ENCODE measurements at regions not wholly inside any gene's neighbourhood (a gene's known extent, or its start where the extent isn't known, plus 50 kb on each side); places are given as distances from the start of the nearest gene placed in this dataset.
"Not testable (repeated sequence)": the region's sequence is repeated elsewhere in the genome, so short reads cannot be mapped to it uniquely, and the experiment has no call there.

GRCh38 chr10:21049482-21049881, 152.4 kb upstream of the NEBL start:
- H3K27me3 ChIP-seq (ENCODE audit: insufficient read depth, low read length) = no peaks in the 10 kb centered on the region
- no peak overlapping the region for H3K4me3 ChIP-seq (ENCODE audit: low read length)
- no peak overlapping the region for H3K27ac ChIP-seq (ENCODE audit: low read length)
- H3K9me3 ChIP-seq (ENCODE audit: insufficient read depth, low read depth, low read length) = no peaks in the 10 kb centered on the region; the same call in 1 of the 2 replicates
- no peak overlapping the region for H3K9ac ChIP-seq (ENCODE audit: low read depth, low read length)
- no peaks in the 10 kb centered on the region for H3K4me1 ChIP-seq (ENCODE audit: insufficient read depth, low read length)
- H3K36me3 ChIP-seq (ENCODE audit: insufficient read depth, low read depth, low read length) = no peaks in the 10 kb centered on the region

- H3K4me1 ChIP-seq (ENCODE audit: insufficient read depth, low read length) = no peaks in the 10 kb centered on the region
- no peak overlapping the region for H3K4me3 ChIP-seq (ENCODE audit: low read length)
- H3K36me3 ChIP-seq (ENCODE audit: insufficient read depth, low read depth, low read length) = no peaks in the 10 kb centered on the region
- H3K27ac ChIP-seq (ENCODE audit: low read length) = no peak overlapping the region
- no peaks in the 10 kb centered on the region; the same call in 1 of the 2 replicates for H3K9me3 ChIP-seq (ENCODE audit: insufficient read depth, low read depth, low read length)
- H3K27me3 ChIP-seq (ENCODE audit: insufficient read depth, low read length) = no peaks in the 10 kb centered on the region
- no peak overlapping the region for H3K9ac ChIP-seq (ENCODE audit: low read depth, low read length)
Measured at GRCh38 chr10:21048068-21048467, 151.0 kb upstream of the NEBL start.

- no peak overlapping the region for H3K4me3 ChIP-seq (ENCODE audit: low read length)
- no peak overlapping the region for H3K9ac ChIP-seq (ENCODE audit: low read depth, low read length)
- no peaks in the 10 kb centered on the region for H3K36me3 ChIP-seq (ENCODE audit: insufficient read depth, low read depth, low read length)
- no peaks in the 10 kb centered on the region for H3K4me1 ChIP-seq (ENCODE audit: insufficient read depth, low read length)
- no peaks in the 10 kb centered on the region; the same call in 1 of the 2 replicates for H3K9me3 ChIP-seq (ENCODE audit: insufficient read depth, low read depth, low read length)
- H3K27me3 ChIP-seq (ENCODE audit: insufficient read depth, low read length) = no peaks in the 10 kb centered on the region
- H3K27ac ChIP-seq (ENCODE audit: low read length) = no peak overlapping the region
Measured at GRCh38 chr10:21047511-21047910, 150.4 kb upstream of the NEBL start.

GRCh38 chr10:21047096-21047495, 150.0 kb upstream of the NEBL start:
- H3K4me1 ChIP-seq (ENCODE audit: insufficient read depth, low read length) = no peaks in the 10 kb centered on the region
- no peaks in the 10 kb centered on the region for H3K36me3 ChIP-seq (ENCODE audit: insufficient read depth, low read depth, low read length)
- H3K9me3 ChIP-seq (ENCODE audit: insufficient read depth, low read depth, low read length) = no peaks in the 10 kb centered on the region; the same call in 1 of the 2 replicates
- H3K27me3 ChIP-seq (ENCODE audit: insufficient read depth, low read length) = no peaks in the 10 kb centered on the region
- no peak overlapping the region for H3K4me3 ChIP-seq (ENCODE audit: low read length)
- H3K27ac ChIP-seq (ENCODE audit: low read length) = no peak overlapping the region
- no peak overlapping the region for H3K9ac ChIP-seq (ENCODE audit: low read depth, low read length)

- no peak overlapping the region for H3K9ac ChIP-seq (ENCODE audit: low read depth, low read length)
- no peak overlapping the region for H3K4me3 ChIP-seq (ENCODE audit: low read length)
- H3K4me1 ChIP-seq (ENCODE audit: insufficient read depth, low read length) = no peaks in the 10 kb centered on the region
- H3K27me3 ChIP-seq (ENCODE audit: insufficient read depth, low read length) = no peaks in the 10 kb centered on the region
- no peak overlapping the region for H3K27ac ChIP-seq (ENCODE audit: low read length)
- no peaks in the 10 kb centered on the region for H3K9me3 ChIP-seq (ENCODE audit: insufficient read depth, low read depth, low read length)
- H3K36me3 ChIP-seq (ENCODE audit: insufficient read depth, low read depth, low read length) = no peaks in the 10 kb centered on the region
Measured at GRCh38 chr10:21043044-21043443, 145.9 kb upstream of the NEBL start.

GRCh38 chr10:21042536-21042935, 145.4 kb upstream of the NEBL start:
- no peak overlapping the region for H3K27ac ChIP-seq (ENCODE audit: low read length)
- H3K9ac ChIP-seq (ENCODE audit: low read depth, low read length) = no peak overlapping the region
- H3K9me3 ChIP-seq (ENCODE audit: insufficient read depth, low read depth, low read length) = no peaks in the 10 kb centered on the region
- no peaks in the 10 kb centered on the region for H3K36me3 ChIP-seq (ENCODE audit: insufficient read depth, low read depth, low read length)
- H3K27me3 ChIP-seq (ENCODE audit: insufficient read depth, low read length) = no peaks in the 10 kb centered on the region
- no peak overlapping the region for H3K4me3 ChIP-seq (ENCODE audit: low read length)
- no peaks in the 10 kb centered on the region for H3K4me1 ChIP-seq (ENCODE audit: insufficient read depth, low read length)

GRCh38 chr10:21041763-21042458, 144.8 kb upstream of the NEBL start:
- H3K27me3 ChIP-seq (ENCODE audit: insufficient read depth, low read length) = no peaks in the 10 kb centered on the region
- no peaks in the 10 kb centered on the region for H3K9me3 ChIP-seq (ENCODE audit: insufficient read depth, low read depth, low read length)
- H3K9ac ChIP-seq (ENCODE audit: low read depth, low read length) = no peak overlapping the region
- H3K36me3 ChIP-seq (ENCODE audit: insufficient read depth, low read depth, low read length) = no peaks in the 10 kb centered on the region
- H3K27ac ChIP-seq (ENCODE audit: low read length) = no peak overlapping the region
- no peaks in the 10 kb centered on the region for H3K4me1 ChIP-seq (ENCODE audit: insufficient read depth, low read length)
- H3K4me3 ChIP-seq (ENCODE audit: low read length) = no peak overlapping the region

- no peak overlapping the region for H3K4me3 ChIP-seq (ENCODE audit: low read length)
- H3K9me3 ChIP-seq (ENCODE audit: insufficient read depth, low read depth, low read length) = no peaks in the 10 kb centered on the region
- H3K27ac ChIP-seq (ENCODE audit: low read length) = no peak overlapping the region
- no peaks in the 10 kb centered on the region for H3K36me3 ChIP-seq (ENCODE audit: insufficient read depth, low read depth, low read length)
- no peaks in the 10 kb centered on the region for H3K4me1 ChIP-seq (ENCODE audit: insufficient read depth, low read length)
- H3K9ac ChIP-seq (ENCODE audit: low read depth, low read length) = no peak overlapping the region
- no peaks in the 10 kb centered on the region for H3K27me3 ChIP-seq (ENCODE audit: insufficient read depth, low read length)
Measured at GRCh38 chr10:21039721-21040120, 142.6 kb upstream of the NEBL start.

- Histone ChIP-seq H3K9ac (ENCODE audit: low read depth, low read length) (no peak overlapping the region), H3K9me3 (ENCODE audit: insufficient read depth, low read depth, low read length) (no peaks in the 10 kb centered on the region), H3K36me3 (ENCODE audit: insufficient read depth, low read depth, low read length) (no peaks in the 10 kb centered on the region), H3K4me1 (ENCODE audit: insufficient read depth, low read length) (no peaks in the 10 kb centered on the region), H3K27me3 (ENCODE audit: insufficient read depth, low read length) (no peaks in the 10 kb centered on the region), H3K4me3 (ENCODE audit: low read length) (no peak overlapping the region), H3K27ac (ENCODE audit: low read length) (no peak overlapping the region)
Measured at GRCh38 chr10:21036757-21037156, 139.6 kb upstream of the NEBL start.

- not testable (repeated sequence) for H3K4me1 ChIP-seq (ENCODE audit: insufficient read depth, low read length); H3K9me3 ChIP-seq (ENCODE audit: insufficient read depth, low read depth, low read length); H3K4me3 ChIP-seq (ENCODE audit: low read length); H3K27me3 ChIP-seq (ENCODE audit: insufficient read depth, low read length); H3K36me3 ChIP-seq (ENCODE audit: insufficient read depth, low read depth, low read length); H3K9ac ChIP-seq (ENCODE audit: low read depth, low read length); H3K27ac ChIP-seq (ENCODE audit: low read length)
Measured at GRCh38 chr10:21034770-21035169, 137.7 kb upstream of the NEBL start.

GRCh38 chr10:21034241-21034640, 137.1 kb upstream of the NEBL start:
- Histone ChIP-seq H3K27ac (ENCODE audit: low read length) (no peak overlapping the region), H3K4me1 (ENCODE audit: insufficient read depth, low read length) (no peaks in the 10 kb centered on the region), H3K9ac (ENCODE audit: low read depth, low read length) (no peak overlapping the region), H3K27me3 (ENCODE audit: insufficient read depth, low read length) (no peaks in the 10 kb centered on the region), H3K36me3 (ENCODE audit: insufficient read depth, low read depth, low read length) (no peaks in the 10 kb centered on the region), H3K9me3 (ENCODE audit: insufficient read depth, low read depth, low read length) (no peaks in the 10 kb centered on the region; the same call in 1 of the 2 replicates), H3K4me3 (ENCODE audit: low read length) (no peak overlapping the region)

GRCh38 chr10:21032587-21033319, 135.6 kb upstream of the NEBL start:
- Histone ChIP-seq H3K4me3 (ENCODE audit: low read length) (no peak overlapping the region), H3K9me3 (ENCODE audit: insufficient read depth, low read depth, low read length) (no peaks in the 10 kb centered on the region; the same call in 1 of the 2 replicates), H3K27me3 (ENCODE audit: insufficient read depth, low read length) (no peaks in the 10 kb centered on the region), H3K4me1 (ENCODE audit: insufficient read depth, low read length) (no peaks in the 10 kb centered on the region), H3K27ac (ENCODE audit: low read length) (no peak overlapping the region), H3K9ac (ENCODE audit: low read depth, low read length) (no peak overlapping the region), H3K36me3 (ENCODE audit: insufficient read depth, low read depth, low read length) (no peaks in the 10 kb centered on the region)

Measured in iPS-20b (cell line).